ENCODE measurements at regions not wholly inside any gene's neighbourhood (a gene's known extent, or its start where the extent isn't known, plus 50 kb on each side); places are given as distances from the start of the nearest gene placed in this dataset.
A peak's percentile ranks its signal among the peaks of the same experiment; 100 is the strongest.

DNA sequence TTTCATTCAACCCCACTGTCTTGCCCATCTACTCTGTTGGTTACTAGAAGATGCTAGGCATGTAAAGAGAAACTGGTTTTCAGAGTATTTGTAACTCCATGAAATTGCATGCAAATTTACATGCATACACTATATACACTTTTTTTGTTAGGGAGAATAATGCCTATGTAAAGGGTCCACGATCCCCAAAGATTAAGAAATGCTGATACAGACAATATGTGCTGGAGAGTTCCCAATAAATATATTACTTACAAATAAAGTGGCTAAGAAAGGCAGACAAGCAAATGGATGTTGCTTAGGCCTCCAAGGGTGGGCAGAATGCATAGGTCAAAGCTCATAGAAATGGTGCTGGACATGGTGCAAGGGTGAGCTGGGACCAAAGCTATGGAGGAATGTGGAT, 109.6 kb upstream of the NHSL1 start:
- no peak overlapping the region for H4K91ac ChIP-seq (replicated peaks; ENCODE audit: insufficient read length, low read length)
- no peak overlapping the region for H3K4me2 ChIP-seq (ENCODE audit: insufficient read depth in 1 of 2, low read depth in 2 of 2, low read length in 2 of 2)
- 90% methylated on average over 1 of the region's 1 CpG; no CpG with 5 or more reads in 1 of the 2 experiments for WGBS, 2 experiments (ENCODE audit: extremely low coverage in 1 of 2, insufficient coverage in 1 of 2, insufficient read length in 1 of 2, insufficient replicate concordance in 2 of 2, low coverage in 1 of 2, low lambda C conversion rate in 2 of 2, missing lambda C conversion rate in 1 of 2)
- no peak overlapping the region for H2BK120ac ChIP-seq (replicated peaks; ENCODE audit: low read depth, low read length)
- H3K56ac ChIP-seq (replicated peaks; ENCODE audit: insufficient read length, low read depth, low read length), result no peak overlapping the region
- no peaks in the 10 kb centered on the region for H4K20me1 ChIP-seq (replicated peaks in 1 of 2; ENCODE audit: control insufficient read depth in 1 of 2, insufficient read depth in 2 of 2, low read length in 2 of 2)
- H3K9ac ChIP-seq (replicated peaks in 1 of 4; ENCODE audit: extremely low read depth in 1 of 4, low read depth in 3 of 4, low read length in 3 of 4), result no peak overlapping the region
- H4K5ac ChIP-seq (ENCODE audit: insufficient read length, low read depth, low read length), result no peak overlapping the region
- H4K8ac ChIP-seq (ENCODE audit: extremely low read depth, insufficient read depth, low read length), result no peak overlapping the region
- H2BK12ac ChIP-seq (ENCODE audit: low read depth, low read length), result 0 out of 2 replicates have a peak overlapping the region, but pooled peaks have one; percentile 60
- H2BK15ac ChIP-seq (ENCODE audit: low read length), result no peak overlapping the region
- ChIA-PET POLR2A (ENCODE audit: partially characterized antibody) (interaction anchor here (1.3 kb wide), 1 partner anchor 15 kb away, joined by 3 read pairs; no protein-coding TSS in a partner anchor), CTCF (ENCODE audit: partially characterized antibody) (interaction anchor here (0.5 to 8.3 kb wide), 2 partner anchors 19 to 225 kb away, joined by 3 to 47 read pairs; no protein-coding TSS in a partner anchor)
- H3K18ac ChIP-seq (ENCODE audit: extremely low read depth, low read length), result no peak overlapping the region
- no peaks in the 10 kb centered on the region for H3K9me3 ChIP-seq (ENCODE audit: insufficient read depth in 2 of 2, low read depth in 1 of 2, low read length in 1 of 2)
- no peak overlapping the region for H3K4ac ChIP-seq (replicated peaks; ENCODE audit: insufficient read length, low read depth, low read length)
- no peaks in the 10 kb centered on the region; a peak in 2 of 7 replicates for H3K4me1 ChIP-seq (replicated peaks in 1 of 4; ENCODE audit: control insufficient read depth in 3 of 4, insufficient read depth in 4 of 4, low read length in 3 of 4)
- TF ChIP-seq TAF7 (optimal IDR thresholded peaks at IDR 0.05; ENCODE audit: borderline replicate concordance, low read depth, low read length) (no peak), RAD21 (IDR thresholded peaks at IDR 0.05 in 1 of 2, conservative IDR thresholded peaks at IDR 0.05 in 1 of 2; ENCODE audit: low read depth in 2 of 2, low read length in 2 of 2) (no peak), CHD2 (IDR thresholded peaks at IDR 0.05; ENCODE audit: low read length) (no peak), RBBP5 (IDR thresholded peaks at IDR 0.05; ENCODE audit: borderline replicate concordance, low read depth, low read length) (no peak), CTBP2 (IDR thresholded peaks at IDR 0.05; ENCODE audit: borderline replicate concordance, insufficient read depth, insufficient read length, low read length) (no peak), SAP30 (IDR thresholded peaks at IDR 0.05; ENCODE audit: insufficient read depth, insufficient replicate concordance, low read length) (no peak), TBP (IDR thresholded peaks at IDR 0.05; ENCODE audit: low read depth, low read length) (no peak), POLR2A (IDR thresholded peaks at IDR 0.05; ENCODE audit: control extremely low read depth in 1 of 2, low read depth in 2 of 2, low read length in 2 of 2) (no peak), KDM1A (IDR thresholded peaks at IDR 0.05; ENCODE audit: borderline replicate concordance, low read length) (no peak), SP4 (IDR thresholded peaks at IDR 0.05; ENCODE audit: low read length) (no peak), SUZ12 (IDR thresholded peaks at IDR 0.05; ENCODE audit: low read length) (no peak)
- TF ChIP-seq, protein P1, sequence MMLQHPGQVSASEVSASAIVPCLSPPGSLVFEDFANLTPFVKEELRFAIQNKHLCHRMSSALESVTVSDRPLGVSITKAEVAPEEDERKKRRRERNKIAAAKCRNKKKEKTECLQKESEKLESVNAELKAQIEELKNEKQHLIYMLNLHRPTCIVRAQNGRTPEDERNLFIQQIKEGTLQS (IDR thresholded peaks at IDR 0.05; ENCODE audit: insufficient read depth, low read depth, low read length), result no peak
- no peak overlapping the region; the same call in 1 of the 2 replicates for H2BK5ac ChIP-seq (ENCODE audit: low read depth, low read length)
- H3K23me2 ChIP-seq (ENCODE audit: low read depth, low read length), result no peaks in the 10 kb centered on the region
- H3K27ac ChIP-seq (ENCODE audit: low read depth, low read length), result no peak overlapping the region
- H3K27me3 ChIP-seq (replicated peaks in 1 of 4; ENCODE audit: control insufficient read depth in 3 of 4, extremely low read depth in 1 of 4, insufficient read depth in 3 of 4, low read length in 3 of 4), result no peaks in the 10 kb centered on the region
- H3K79me2 ChIP-seq (ENCODE audit: control insufficient read depth in 1 of 2, insufficient read depth in 2 of 2, low read length in 2 of 2), result no peaks in the 10 kb centered on the region
- no peak overlapping the region for H2BK20ac ChIP-seq (ENCODE audit: low read length)
- no peak overlapping the region for H3K23ac ChIP-seq (ENCODE audit: insufficient read length)
- peaks cover 5% of the 10 kb centered on the region; the same call in 1 of the 2 replicates for H3K79me1 ChIP-seq (ENCODE audit: low read depth, low read length)
- H2AK5ac ChIP-seq (ENCODE audit: low read depth, low read length), result peak overlapping the region; percentile 75; the same call in 1 of the 2 replicates
- H3K36me3 ChIP-seq (ENCODE audit: control insufficient read depth in 2 of 4, insufficient read depth in 4 of 4, low read length in 3 of 4), result no peaks in the 10 kb centered on the region
- H3K4me3 ChIP-seq (ENCODE audit: extremely low read depth in 1 of 4, insufficient read depth in 2 of 4, low read depth in 3 of 4, low read length in 4 of 4), result no peak overlapping the region
- H3K14ac ChIP-seq (ENCODE audit: insufficient read length), result no peak overlapping the region
- DNase-seq (ENCODE audit: low read depth in 1 of 2, low spot score in 2 of 2), result no peak
- no peak for FAIRE-seq
- H2AFZ ChIP-seq (ENCODE audit: low read length), result no peak overlapping the region
